ENCODE measurements at regions not wholly inside any gene's neighbourhood (a gene's known extent, or its start where the extent isn't known, plus 50 kb on each side); places are given as distances from the start of the nearest gene placed in this dataset.
"Not testable (repeated sequence)": the region's sequence is repeated elsewhere in the genome, so short reads cannot be mapped to it uniquely, and the experiment has no call there.

- H3K14ac ChIP-seq (ENCODE audit: insufficient read depth, low read length), result no peak overlapping the region
- no peaks in the 10 kb centered on the region for H4K20me1 ChIP-seq (ENCODE audit: control insufficient read depth, insufficient read depth, insufficient read length)
- no peak overlapping the region for H3T11ph ChIP-seq (ENCODE audit: low read length)
- no peak overlapping the region for H3K4me2 ChIP-seq (ENCODE audit: insufficient read depth, insufficient read length, low read length)
- no peak for TF ChIP-seq CTCF (conservative IDR thresholded peaks at IDR 0.05)
- no peak overlapping the region for H3K9ac ChIP-seq (ENCODE audit: extremely low read depth, insufficient read length, low read length)
- H2AFZ ChIP-seq (ENCODE audit: low read length), result no peak overlapping the region
- no peak overlapping the region for H4K8ac ChIP-seq (replicated peaks; ENCODE audit: insufficient read length, low read depth, low read length)
- Mint-ChIP-seq H3K4me1 (no peaks in the 10 kb centered on the region), H3K4me3 (no peak overlapping the region), H3K27ac (no peak overlapping the region), H3K9me3 (peaks cover 2 to 4% of the 10 kb centered on the region in 2 experiments; a peak in 3 of 5 replicates), H3K27me3 (ENCODE audit: low read depth) (peaks cover 1% of the 10 kb centered on the region; the same call in 1 of the 2 replicates), H3K36me3 (ENCODE audit: insufficient read depth in 1 of 3, low read depth in 3 of 3) (peaks cover 0 to 5% (median 0%) of the 10 kb centered on the region in 3 experiments; a peak in 3 of 7 replicates)
- no peak overlapping the region for H2BK12ac ChIP-seq (ENCODE audit: insufficient read length, low read depth, low read length)
- no peaks in the 10 kb centered on the region for H3K27me3 ChIP-seq (ENCODE audit: insufficient read depth, low read length)
- H2BK120ac ChIP-seq (ENCODE audit: low read depth, low read length, poor library complexity, severe bottlenecking), result no peak overlapping the region
- no peak overlapping the region for H2BK15ac ChIP-seq (ENCODE audit: low read depth, low read length)
- no peak overlapping the region for H3K23ac ChIP-seq (ENCODE audit: insufficient read length, low read depth, low read length)
- H3K56ac ChIP-seq (ENCODE audit: insufficient read length, low read depth, low read length), result no peak overlapping the region
- DNase-seq, result no peak
- H3K27ac ChIP-seq (ENCODE audit: insufficient read length, low read depth, low read length), result no peak overlapping the region
- H4K91ac ChIP-seq (ENCODE audit: insufficient read length, low read depth, low read length), result no peak overlapping the region
- no peak overlapping the region for H4K5ac ChIP-seq (ENCODE audit: insufficient read length, low read depth, low read length)
- no peaks in the 10 kb centered on the region for H3K79me2 ChIP-seq (ENCODE audit: insufficient read depth, low read length)
- H2BK5ac ChIP-seq (ENCODE audit: insufficient read length, low read length), result no peak overlapping the region
- H3K79me1 ChIP-seq (ENCODE audit: insufficient read depth, low read depth, low read length, poor library complexity, severe bottlenecking), result no peaks in the 10 kb centered on the region
- H3K4ac ChIP-seq (ENCODE audit: low read depth, low read length), result no peak overlapping the region
- H3K18ac ChIP-seq (ENCODE audit: insufficient read length, low read depth, low read length), result no peak overlapping the region
- no peak overlapping the region for H2AK5ac ChIP-seq (ENCODE audit: insufficient read length, low read length)
- no peaks in the 10 kb centered on the region for H3K4me1 ChIP-seq (ENCODE audit: insufficient read depth, low read length)
- H3K23me2 ChIP-seq (ENCODE audit: insufficient read length, low read depth, low read length, poor library complexity, severe bottlenecking), result no peaks in the 10 kb centered on the region
- H3K9me3 ChIP-seq (ENCODE audit: control insufficient read depth, low read depth, low read length), result no peaks in the 10 kb centered on the region
- no peak overlapping the region for H2BK20ac ChIP-seq (ENCODE audit: low read depth, low read length, poor library complexity, severe bottlenecking)
- no CpG with 5 or more reads among the region's 6 CpGs for WGBS (ENCODE audit: extremely low coverage, insufficient read length, low lambda C conversion rate)
These were observed 336.3 kb downstream of the TFAP2A start for GRCh38 chr6:10078581-10078980.

GRCh38 chr6:10074726-10075125, 340.1 kb downstream of the TFAP2A start:
- H3K18ac ChIP-seq (ENCODE audit: insufficient read length, low read depth, low read length); H3K9me3 ChIP-seq (ENCODE audit: control insufficient read depth, low read depth, low read length); H2AFZ ChIP-seq (ENCODE audit: low read length); H3K4me1 Mint-ChIP-seq; H3K23me2 ChIP-seq (ENCODE audit: insufficient read length, low read depth, low read length, poor library complexity, severe bottlenecking); H3K14ac ChIP-seq (ENCODE audit: insufficient read depth, low read length); H3K27me3 Mint-ChIP-seq (ENCODE audit: low read depth); H3K36me3 Mint-ChIP-seq (ENCODE audit: insufficient read depth in 1 of 3, low read depth in 3 of 3); H3K4me2 ChIP-seq (ENCODE audit: insufficient read depth, insufficient read length, low read length); H2BK12ac ChIP-seq (ENCODE audit: insufficient read length, low read depth, low read length); H3K27me3 ChIP-seq (ENCODE audit: insufficient read depth, low read length); H4K8ac ChIP-seq (replicated peaks; ENCODE audit: insufficient read length, low read depth, low read length); H3K9ac ChIP-seq (ENCODE audit: extremely low read depth, insufficient read length, low read length); H2BK15ac ChIP-seq (ENCODE audit: low read depth, low read length); H3K79me2 ChIP-seq (ENCODE audit: insufficient read depth, low read length); H4K20me1 ChIP-seq (ENCODE audit: control insufficient read depth, insufficient read depth, insufficient read length); H3K79me1 ChIP-seq (ENCODE audit: insufficient read depth, low read depth, low read length, poor library complexity, severe bottlenecking); H3K27ac ChIP-seq (ENCODE audit: insufficient read length, low read depth, low read length); H3T11ph ChIP-seq (ENCODE audit: low read length); H2AK5ac ChIP-seq (ENCODE audit: insufficient read length, low read length); H3K4me1 ChIP-seq (ENCODE audit: insufficient read depth, low read length); H3K4me3 Mint-ChIP-seq; H2BK5ac ChIP-seq (ENCODE audit: insufficient read length, low read length); H2BK20ac ChIP-seq (ENCODE audit: low read depth, low read length, poor library complexity, severe bottlenecking); H3K27ac Mint-ChIP-seq; H4K5ac ChIP-seq (ENCODE audit: insufficient read length, low read depth, low read length); H3K4ac ChIP-seq (ENCODE audit: low read depth, low read length); DNase-seq; H3K23ac ChIP-seq (ENCODE audit: insufficient read length, low read depth, low read length); H3K56ac ChIP-seq (ENCODE audit: insufficient read length, low read depth, low read length); H3K9me3 Mint-ChIP-seq; H4K91ac ChIP-seq (ENCODE audit: insufficient read length, low read depth, low read length); H2BK120ac ChIP-seq (ENCODE audit: low read depth, low read length, poor library complexity, severe bottlenecking): not testable (repeated sequence)
- WGBS (ENCODE audit: extremely low coverage, insufficient read length, low lambda C conversion rate), result no CpG with 5 or more reads among the region's 45 CpGs

All from H9 (cell line).